ENCODE measurements at regions not wholly inside any gene's neighbourhood (a gene's known extent, or its start where the extent isn't known, plus 50 kb on each side); places are given as distances from the start of the nearest gene placed in this dataset.
A peak's percentile ranks its signal among the peaks of the same experiment; 100 is the strongest.

DNA sequence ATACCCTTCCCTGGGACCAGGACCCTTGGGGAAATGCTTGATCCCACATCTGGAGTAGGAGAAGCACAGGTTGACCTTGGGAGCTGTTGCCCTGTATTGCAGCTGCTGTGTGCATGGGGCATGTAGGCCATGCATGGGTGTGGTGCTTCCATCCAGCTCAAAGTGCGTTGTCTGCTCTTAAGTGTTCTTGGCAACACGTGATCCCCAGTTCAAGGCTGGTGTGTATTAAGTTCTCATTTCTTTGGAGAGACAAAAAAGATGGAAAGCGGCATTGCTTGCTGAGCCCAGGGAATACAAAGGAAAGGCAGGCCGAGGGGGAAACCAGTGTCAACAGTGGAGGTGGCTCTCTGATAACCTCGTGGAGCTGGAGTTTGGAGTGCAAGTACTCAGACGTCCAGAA lies 110.7 kb downstream of the RTP5 start:
- no peak for TF ChIP-seq CTCF (IDR thresholded peaks at IDR 0.05)
- Mint-ChIP-seq H3K36me3 (ENCODE audit: low read depth) (peaks cover 23% of the 10 kb centered on the region), H3K4me1 (peaks cover 11% of the 10 kb centered on the region), H3K27ac (no peak overlapping the region), H3K27me3 (ENCODE audit: low read depth, poor library complexity) (peaks cover 8% of the 10 kb centered on the region), H3K4me3 (no peak overlapping the region), H3K9me3 (no peaks in the 10 kb centered on the region)
- DNase-seq = no peak

DNA sequence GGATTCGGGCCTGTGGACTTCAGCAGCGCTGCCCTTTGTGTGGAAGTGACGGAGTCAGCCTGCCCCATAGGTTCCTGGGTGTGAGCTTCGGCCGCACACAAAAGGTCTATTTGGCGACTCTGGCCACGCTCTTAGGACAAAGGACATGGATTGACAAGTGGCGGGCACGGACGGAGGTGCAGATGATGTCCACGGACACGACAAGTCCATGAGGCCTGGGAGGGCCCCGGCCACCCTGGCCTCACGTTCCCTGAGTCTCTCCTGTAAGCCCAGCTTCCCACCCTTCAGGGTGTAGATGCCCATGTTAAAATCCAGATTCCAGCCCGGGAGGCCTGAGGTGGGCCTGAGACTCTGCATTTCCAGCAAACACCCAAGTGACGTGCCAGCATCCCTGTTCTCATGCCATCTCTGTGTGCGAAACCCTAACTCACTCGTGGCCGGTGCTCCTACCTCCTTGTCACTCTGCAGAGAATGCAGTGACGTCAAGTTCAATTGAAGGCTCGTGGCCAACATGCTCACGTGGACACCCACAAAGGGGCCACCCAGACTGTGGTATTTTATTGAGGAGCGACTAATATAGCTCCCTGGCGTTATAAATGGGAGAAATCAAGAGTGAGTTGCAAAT lies 111.7 kb downstream of the RTP5 start:
- H3K27me3 Mint-ChIP-seq (ENCODE audit: low read depth, poor library complexity) = peaks cover 12% of the 10 kb centered on the region
- H3K4me1 Mint-ChIP-seq = peaks cover 9% of the 10 kb centered on the region
- no peak for DNase-seq
- H3K4me3 Mint-ChIP-seq = no peak overlapping the region
- H3K9me3 Mint-ChIP-seq = no peaks in the 10 kb centered on the region
- no peak overlapping the region for H3K27ac Mint-ChIP-seq
- no peak for TF ChIP-seq CTCF (IDR thresholded peaks at IDR 0.05)
- peaks cover 23% of the 10 kb centered on the region for H3K36me3 Mint-ChIP-seq (ENCODE audit: low read depth)

- Mint-ChIP-seq H3K27ac (no peak overlapping the region), H3K9me3 (peaks cover 14% of the 10 kb centered on the region), H3K4me3 (no peak overlapping the region), H3K27me3 (ENCODE audit: low read depth, poor library complexity) (peaks cover 18% of the 10 kb centered on the region), H3K4me1 (peaks cover 1% of the 10 kb centered on the region), H3K36me3 (ENCODE audit: low read depth) (peaks cover 10% of the 10 kb centered on the region)
- DNase-seq = no peak
- no peak for TF ChIP-seq CTCF (IDR thresholded peaks at IDR 0.05)
Observed at GRCh38 chr2:241982706-241983570, 113.4 kb downstream of the RTP5 start.

GRCh38 chr2:241983571-241984270 lies 114.2 kb downstream of the RTP5 start:
- Mint-ChIP-seq H3K4me3 (no peak overlapping the region), H3K27me3 (ENCODE audit: low read depth, poor library complexity) (peaks cover 18% of the 10 kb centered on the region), H3K4me1 (no peaks in the 10 kb centered on the region), H3K36me3 (ENCODE audit: low read depth) (peaks cover 2% of the 10 kb centered on the region), H3K9me3 (peaks cover 21% of the 10 kb centered on the region), H3K27ac (peak overlapping the region; percentile 12)
- no peak for TF ChIP-seq CTCF (IDR thresholded peaks at IDR 0.05)
- no peak for DNase-seq

GRCh38 chr2:241984271-241984655 lies 114.7 kb downstream of the RTP5 start:
- Mint-ChIP-seq H3K36me3 (ENCODE audit: low read depth) (no peaks in the 10 kb centered on the region), H3K27me3 (ENCODE audit: low read depth, poor library complexity) (peaks cover 18% of the 10 kb centered on the region), H3K9me3 (peaks cover 22% of the 10 kb centered on the region), H3K4me1 (no peaks in the 10 kb centered on the region), H3K4me3 (no peak overlapping the region), H3K27ac (peak overlapping the region; percentile 12)
- DNase-seq = no peak
- no peak for TF ChIP-seq CTCF (IDR thresholded peaks at IDR 0.05)

All from nephron progenitor cell (in vitro differentiated cells).